Activated CD4-positive, CD25-positive, alpha-beta regulatory T cell treated with anti-CD3 and anti-CD28 coated beads, Interleukin-2, amount 50 U/mL, for 72 hours (primary cell): ENCODE measurements at regions not wholly inside any gene's neighbourhood (a gene's known extent, or its start where the extent isn't known, plus 50 kb on each side); places are given as distances from the start of the nearest gene placed in this dataset.
"Not testable (repeated sequence)": the region's sequence is repeated elsewhere in the genome, so short reads cannot be mapped to it uniquely, and the experiment has no call there.

Experiments used
- DNase-seq: peaks from one replicate; pipeline ENCODE4 v3.0.0; 2021

DNA sequence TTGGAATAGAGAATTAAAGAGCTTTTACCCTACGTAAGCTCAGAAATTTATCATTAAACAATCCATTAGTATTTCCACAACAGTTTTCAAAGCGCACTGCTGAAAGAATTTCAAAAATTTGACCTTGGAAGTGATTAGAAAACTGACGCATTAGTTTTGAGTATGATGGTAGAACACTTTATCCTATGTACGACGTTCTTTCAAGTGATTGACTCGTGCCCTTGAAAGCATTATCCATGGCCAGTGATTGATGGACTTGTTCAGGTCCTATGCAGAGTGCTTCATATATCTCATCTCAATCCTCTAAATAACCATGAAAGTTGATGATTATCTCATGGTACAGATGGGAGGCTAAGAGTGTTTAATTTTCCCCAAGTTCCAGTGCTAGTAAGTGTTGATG lies 697.2 kb downstream of the USP25 start:
- DNase-seq = no peak

DNA sequence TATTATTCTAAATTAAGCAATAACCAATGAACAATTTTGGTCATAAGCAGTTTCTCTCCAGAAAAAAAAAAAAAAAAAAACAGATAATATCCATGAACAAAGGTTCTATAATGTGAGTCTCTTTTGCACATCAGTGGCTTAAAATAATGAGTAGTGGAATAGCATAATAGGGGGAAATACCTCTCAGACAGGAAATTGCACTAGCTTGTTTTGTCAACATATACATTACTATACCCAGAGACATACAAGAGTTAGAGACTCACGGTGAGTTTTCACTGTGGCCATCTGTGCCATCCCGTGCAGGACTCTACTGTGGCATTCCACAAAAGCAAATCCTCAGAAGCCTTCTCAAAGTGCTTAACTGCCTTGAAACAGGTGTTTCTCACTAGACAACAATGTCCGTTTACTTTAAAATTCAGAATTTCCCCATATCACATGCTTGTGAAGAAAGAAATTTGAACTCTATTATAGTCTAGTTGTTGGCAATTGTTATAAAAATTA lies 697.9 kb downstream of the USP25 start:
- no peak for DNase-seq

DNA sequence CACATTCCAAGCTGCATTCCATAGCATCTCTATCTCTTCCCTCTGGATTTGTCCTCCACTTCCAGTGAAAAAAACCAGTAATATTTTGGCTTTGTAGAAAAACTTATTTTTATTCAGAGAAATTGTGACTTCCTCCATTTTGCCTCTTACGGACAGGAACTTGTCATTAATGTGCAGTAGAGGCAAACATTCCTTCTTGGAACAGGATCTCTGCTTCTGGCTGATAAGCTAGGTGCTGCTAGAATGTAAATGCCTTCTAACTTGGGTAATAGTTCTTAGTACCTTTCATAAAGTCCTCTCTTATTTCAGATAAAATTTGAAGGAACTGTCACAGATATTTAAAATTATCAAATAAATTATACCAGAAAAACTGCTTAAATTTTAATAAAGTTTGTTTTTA lies 707.8 kb downstream of the USP25 start:
- no peak for DNase-seq

DNA sequence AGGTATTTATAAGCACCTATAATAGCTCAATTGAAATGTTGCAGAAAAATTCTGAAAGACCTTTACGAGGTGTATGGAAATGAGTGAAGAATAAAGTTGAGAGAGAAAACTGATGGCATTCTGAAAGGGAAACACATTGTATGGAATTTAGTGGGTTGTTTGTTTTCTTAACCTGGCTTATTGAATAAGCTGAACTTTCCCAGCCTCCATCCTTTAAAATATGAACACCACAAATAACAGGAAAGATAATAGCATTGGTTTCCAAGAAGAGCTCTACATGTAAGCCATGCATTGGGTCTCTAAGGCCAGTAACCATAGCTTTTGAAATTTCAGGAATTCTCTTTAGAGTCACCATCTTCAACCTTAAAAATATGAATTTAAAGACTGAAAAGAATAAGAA lies 709.0 kb downstream of the USP25 start:
- no peak for DNase-seq

DNA sequence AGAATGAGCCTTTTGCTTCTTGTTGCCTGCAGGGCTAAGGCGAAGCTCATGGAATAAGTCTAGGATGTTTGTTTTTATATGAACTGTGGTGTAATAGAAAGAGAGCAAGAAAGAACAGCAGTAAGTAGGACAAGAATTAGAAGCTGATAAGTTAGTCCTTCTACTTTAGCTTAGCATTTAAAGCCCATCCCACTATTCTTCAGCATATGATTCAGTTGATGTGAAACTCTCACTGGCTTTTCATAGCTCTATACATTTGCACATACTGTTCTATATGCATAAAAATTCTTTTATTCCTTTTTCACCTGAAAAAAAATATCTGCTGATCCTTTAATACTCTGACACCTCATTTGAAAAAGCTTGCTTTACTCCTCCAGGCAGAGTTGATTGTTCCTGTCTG lies 712.0 kb downstream of the USP25 start:
- no peak for DNase-seq

DNA sequence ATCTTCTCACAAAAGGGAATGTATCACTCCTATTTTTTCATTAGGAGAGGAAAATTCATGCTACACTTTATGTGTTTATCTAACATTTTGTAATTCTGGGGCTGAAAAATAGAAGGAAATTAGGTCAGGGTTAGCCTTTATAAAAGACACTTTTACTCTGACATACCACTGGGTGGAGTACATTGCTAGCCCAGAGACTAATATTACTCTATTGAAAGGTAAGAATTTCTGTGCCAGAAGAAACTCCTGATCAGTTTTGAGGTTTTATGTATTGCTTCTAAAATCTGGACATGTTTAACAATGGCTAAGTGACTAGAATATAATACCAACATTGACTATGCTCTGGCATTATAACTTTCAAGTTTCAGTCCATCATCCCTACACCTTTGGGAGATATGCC lies 724.6 kb downstream of the USP25 start:
- no peak for DNase-seq

DNA sequence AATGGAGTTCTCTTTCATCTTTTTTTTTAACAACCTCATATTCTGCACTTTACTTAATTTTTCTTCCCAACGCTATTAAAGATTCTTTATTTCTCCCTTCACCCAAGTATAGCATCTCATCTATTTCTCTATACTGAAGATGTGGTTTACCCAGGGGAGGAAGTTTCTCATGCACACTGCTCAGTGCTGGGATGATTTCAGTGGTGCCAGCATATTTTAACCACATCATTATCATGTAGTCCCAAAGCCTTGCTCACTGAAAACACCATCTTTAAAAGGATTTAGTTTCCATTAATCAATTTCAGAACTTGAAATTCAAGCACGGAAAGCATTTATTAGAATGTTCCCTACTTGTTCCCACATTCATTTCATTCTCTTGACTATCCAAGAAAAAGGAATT lies 725.7 kb downstream of the USP25 start:
- DNase-seq = no peak

DNA sequence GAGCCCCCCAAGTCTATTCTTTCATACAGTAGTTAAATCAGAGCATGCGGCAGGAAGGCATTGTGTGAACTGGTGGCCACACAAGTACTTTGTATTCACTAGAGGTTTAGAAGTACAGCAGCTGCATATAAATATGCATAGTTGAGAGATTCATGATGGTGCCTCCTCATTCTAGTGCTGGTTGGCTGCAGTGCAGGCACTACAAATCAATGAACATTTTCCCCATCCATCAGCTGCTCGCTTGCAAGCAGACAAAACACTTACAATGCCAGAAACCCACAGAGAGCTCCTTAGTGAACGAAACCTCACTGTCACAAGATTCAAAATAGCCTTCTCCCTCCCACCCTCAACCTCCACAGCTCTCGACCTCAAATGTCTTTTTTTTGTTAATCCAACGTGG lies 726.2 kb downstream of the USP25 start:
- DNase-seq = no peak

DNA sequence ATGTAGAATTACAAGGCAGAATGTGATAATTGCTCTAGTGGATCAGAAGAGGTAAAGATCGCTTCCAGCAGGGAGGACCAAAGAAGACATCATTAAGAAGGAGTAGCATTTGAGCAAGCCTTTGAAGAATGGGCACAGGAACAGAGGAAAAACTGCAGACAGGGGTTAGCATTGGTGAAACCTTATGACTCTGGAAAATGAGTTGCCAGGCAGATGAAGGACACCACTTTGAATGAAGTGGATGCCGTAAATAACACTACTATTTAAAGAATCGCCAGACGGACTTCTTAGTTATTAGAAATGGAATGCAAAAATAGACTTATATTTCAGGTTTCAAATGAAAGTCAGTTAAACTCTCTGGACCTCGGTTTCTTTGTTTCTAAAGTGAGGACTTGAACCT lies 727.7 kb downstream of the USP25 start:
- DNase-seq = no peak

DNA sequence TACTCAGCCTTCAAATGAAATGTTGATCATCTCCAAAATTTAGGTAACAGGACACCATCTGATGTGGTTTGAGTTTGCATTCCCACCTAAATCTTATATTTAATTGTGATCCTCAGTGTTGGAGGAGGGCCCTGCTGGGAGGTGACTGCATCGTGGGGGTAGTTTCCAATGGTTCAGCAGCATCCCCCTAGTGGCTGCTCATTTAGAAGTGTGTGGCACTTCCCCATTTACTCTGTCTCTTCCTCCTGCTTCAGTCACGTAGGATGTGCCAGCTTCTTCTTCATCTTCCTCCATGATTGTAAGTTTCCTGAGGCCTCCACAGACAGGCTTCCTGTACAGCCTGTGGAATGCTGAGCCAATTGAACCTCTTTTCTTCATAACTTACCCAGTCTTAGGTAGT lies 731.2 kb downstream of the USP25 start:
- DNase-seq = no peak

DNA sequence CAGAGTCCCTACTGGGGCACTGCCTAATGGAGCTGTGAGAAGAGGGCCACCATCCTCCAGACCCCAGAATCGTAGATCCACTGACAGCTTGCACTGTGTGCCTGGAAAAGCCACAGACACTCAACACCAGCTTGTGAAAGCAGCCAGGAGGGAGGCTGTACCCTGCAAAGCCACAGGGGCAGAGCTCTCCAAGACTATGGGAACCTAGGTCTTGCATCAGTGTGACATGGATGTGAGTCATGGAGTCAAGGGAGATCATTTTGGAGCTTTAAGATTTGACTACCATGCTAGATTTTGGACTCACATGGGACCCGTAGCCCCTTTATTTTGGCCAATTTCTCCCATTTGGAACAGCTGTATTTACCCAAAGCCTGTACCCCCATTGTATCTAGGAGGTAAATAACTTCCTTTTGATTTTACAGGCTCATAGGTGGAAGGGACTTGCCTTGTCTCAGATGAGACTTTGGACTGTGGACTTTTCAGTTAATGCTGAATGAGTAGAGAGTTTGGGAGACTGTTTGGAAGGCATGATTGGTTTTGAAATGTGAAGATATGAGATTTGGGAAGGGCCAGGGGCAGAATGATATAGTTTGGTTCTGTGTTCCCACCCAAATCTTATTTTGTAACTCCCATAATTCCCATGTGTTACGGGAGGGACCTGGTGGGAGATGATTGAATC lies 734.6 kb downstream of the USP25 start:
- DNase-seq = not testable (repeated sequence)

DNA sequence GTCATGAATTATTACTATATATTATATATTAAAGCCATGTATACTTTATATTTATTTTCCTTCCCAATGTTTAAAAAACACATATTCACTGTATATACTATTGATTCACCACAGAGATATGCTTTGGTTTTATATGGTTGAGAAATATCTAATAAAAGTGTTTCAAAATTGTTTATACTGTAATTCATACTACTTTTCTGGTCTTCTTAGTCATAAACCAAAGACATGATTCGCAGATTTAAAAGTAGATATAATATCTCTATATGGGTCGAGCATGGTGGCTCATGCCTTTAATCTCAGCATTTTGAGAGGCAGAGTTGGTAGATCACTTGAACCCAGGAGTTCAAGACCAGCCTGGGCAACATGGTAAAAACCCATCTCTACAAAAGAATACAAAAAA lies 738.4 kb downstream of the USP25 start:
- no peak for DNase-seq

DNA sequence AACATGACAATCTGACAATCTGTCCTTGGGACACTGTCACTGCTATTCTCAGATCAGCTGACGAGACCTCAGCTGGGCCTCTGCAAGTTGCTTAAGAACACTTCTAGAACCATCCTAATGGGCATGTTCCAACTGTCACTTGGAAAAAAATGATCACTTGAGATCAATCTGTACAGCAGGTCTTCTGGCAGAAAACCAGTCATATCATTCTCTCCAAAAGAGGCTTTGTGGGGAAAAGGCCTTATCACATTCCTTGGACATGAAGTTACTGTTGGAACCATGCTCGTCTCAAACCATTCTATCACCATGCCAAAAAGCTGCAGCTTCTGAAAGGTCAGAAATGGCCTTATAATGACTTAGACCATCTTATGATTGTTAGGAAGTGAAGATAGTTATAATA lies 744.2 kb downstream of the USP25 start:
- no peak for DNase-seq

DNA sequence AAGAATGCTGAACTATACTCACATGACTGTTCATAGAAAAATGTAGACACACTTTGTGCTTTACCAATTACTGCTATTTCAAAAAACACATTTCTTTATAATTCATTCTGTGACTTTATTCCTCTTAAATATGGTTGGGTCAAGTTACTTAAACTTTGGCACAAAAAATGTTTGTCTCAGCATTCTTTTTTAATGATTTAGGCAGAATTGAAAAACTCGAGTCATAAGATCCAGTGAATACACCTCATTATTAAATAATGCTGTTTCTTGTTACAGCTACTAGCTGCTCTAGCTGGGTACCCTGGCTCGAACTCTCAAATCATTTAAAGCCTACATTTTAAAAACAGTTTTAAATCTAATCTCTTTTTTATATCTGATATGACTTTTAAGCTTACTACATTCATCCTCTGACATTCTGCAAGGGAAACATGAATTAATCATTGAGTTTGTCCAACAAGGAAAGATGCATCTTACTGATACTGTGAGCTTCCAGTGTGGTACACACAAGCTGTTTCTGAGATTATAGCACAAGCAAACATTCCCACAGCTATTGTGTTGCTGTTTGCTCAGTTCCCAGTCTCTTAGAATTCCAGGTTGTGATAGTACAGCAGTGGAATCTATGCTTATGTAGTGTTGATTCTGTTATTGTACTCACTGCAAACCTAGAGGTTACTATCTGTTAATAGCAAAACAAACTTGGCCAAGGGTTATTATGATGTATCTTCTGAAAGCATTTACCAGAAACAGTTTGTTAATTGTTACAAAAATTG lies 746.5 kb downstream of the USP25 start:
- DNase-seq = no peak

DNA sequence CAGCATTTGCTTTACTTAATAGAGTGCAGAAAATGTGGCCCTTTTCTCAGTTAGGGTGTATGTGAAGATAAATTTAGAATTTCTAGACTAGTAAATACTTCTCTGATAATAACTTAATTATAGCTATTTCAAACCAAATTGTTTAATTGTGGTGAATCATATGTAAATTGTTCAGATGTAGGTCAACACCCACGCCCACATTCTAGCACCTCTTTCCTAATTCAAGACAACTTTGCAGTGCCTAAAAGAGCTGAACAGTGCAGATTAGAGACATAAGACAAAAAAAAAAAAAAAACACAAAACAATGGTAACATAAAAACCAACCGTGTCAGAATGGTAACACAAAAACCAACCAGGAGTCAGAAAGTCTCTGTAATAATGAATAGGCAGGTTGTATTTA lies 758.3 kb downstream of the USP25 start:
- DNase-seq = no peak

DNA sequence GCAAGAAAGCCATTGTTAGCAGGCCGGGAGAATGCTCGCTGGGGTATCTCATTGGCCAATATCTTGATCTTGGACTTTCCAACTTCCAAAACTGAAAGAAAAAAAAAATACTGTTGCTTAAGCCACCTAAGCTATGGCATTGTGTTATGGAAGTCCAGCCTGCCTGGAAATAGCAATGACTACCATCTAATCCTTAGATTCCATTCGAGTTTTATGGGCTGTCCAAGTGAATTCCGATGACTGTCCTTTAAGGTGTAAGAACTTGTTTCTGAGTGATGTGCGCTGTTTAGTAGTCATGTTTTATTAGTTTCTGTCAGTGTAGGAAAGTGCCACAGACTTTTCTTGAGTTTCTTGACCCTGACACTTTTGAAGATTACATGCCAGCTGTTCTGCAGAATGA lies 762.6 kb downstream of the USP25 start:
- no peak for DNase-seq

DNA sequence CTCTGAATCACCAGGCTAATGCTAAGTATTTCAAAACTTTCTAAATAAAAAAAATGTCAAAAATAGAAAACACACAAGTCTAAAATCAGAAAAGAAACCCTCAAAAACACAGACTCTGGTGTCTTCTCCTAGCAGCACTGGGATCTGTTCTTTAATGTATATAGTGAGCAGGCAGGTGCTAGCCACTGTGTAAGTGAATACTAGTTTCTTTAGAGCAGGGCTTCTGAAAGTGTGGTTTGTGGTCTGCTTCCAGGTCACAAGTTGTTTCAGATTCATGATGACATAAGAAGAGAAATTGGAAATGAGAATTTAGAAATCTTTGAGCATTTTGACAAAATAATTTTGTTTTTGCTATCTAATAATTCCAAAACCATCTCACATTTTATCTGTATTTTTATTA lies 763.1 kb downstream of the USP25 start:
- DNase-seq = no peak

DNA sequence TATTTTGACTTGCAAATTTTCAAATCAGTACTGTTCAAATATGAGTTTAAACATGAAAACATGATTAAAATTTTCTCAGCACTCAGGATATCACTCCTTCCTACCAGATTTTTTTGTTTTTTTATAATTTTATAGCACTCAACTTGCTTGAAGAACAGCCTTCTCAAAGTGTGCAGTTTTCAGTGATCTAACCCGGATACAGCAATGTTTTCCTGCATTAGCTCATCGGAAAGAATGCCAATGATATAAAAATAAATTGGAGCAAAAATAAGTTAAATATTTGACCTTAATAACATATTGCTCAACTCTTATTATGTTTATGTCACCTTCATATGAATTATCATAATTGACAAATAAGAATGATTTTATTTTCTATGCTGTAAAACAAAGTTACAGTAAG lies 766.8 kb downstream of the USP25 start:
- no peak for DNase-seq

DNA sequence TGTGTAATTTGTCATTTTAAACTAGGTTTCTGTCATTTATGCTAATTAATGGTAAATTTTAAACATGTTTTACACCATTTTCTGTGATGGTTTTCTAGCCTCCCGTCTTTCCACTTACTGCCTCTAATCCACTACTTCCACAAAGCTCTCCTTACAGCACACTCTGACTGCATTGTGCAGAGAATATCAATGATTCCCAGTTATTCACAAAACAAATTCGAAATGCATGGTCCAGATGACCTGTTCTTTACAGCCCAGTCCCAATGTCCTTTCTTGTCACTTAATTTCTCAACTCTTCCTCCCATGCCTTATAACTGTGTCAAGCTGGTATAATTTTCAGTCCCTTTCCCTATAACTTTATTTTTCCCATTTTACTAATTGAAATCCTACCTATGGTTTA lies 770.5 kb downstream of the USP25 start:
- no peak for DNase-seq

DNA sequence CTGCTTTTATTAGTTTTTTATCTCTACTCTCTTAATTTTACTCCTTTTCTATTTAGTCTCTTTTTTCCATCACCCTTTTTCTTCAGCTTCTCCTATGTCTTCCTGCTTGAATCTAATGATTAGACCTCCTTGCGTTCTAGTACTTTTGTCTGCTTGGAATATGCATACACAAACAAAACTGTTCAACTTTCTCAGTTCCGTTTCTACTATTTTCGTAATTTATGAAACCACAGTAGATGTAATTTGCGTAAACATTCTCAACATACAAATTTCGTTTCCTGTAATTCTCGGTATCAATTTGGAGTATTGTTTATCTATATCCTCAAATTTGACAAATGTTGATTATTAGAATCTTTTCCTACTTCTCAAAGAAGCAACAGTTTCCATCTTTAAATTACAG lies 772.5 kb downstream of the USP25 start:
- DNase-seq = no peak

DNA sequence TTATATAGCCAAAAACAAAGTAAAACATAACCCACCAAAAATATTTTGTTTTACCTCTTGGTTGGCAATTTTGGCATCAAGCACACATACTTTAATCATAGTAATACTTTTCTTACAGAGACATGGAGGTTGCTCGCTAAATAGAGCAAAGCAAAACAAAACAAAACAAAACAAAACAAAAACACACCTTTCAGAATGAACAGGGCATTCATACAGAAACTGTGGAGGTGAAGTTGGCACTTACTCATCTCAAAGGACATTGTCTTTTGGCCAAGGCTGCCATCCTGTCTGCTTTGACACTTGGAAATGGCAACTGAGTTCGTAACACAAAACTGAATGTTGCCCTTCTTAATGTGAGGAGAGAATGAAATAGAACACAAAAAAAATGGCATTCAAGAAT lies 773.1 kb downstream of the USP25 start:
- DNase-seq = no peak

DNA sequence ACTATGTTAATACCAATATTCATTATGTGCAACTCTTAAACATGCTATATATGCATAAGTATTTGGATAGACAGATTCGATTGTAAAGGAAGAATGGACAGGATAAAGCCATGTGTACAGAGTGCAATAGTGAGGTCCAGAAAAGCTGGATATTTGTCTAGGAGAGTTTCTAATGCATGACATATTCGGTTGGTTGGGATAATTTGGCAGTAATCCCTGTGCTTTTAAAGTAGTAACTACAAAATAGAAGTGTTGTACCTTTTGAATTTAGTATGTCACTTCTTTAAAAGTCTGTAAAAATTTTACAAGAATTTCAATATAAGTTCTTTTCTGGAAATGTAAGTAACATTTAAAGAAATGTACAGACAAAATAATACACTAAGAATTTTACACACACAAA lies 774.5 kb downstream of the USP25 start:
- DNase-seq = no peak

DNA sequence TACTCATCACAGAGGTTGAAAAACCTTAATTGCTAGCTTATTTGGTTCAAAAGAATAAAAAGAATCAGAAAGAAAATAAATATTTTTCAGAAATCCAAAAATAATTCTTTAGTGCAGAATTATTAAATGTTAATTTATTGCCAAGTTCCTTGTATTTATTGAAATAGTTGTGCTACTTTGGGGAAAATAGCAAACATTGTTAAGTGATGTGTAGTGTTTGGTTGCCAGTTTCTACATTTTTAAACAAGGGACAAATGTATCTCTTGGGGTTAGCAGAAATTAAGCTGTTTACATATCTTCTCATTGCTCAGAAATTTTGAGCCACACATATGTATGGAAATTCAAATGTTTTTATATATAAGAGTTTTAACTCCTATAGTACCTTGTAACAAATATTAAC lies 775.0 kb downstream of the USP25 start:
- no peak for DNase-seq

DNA sequence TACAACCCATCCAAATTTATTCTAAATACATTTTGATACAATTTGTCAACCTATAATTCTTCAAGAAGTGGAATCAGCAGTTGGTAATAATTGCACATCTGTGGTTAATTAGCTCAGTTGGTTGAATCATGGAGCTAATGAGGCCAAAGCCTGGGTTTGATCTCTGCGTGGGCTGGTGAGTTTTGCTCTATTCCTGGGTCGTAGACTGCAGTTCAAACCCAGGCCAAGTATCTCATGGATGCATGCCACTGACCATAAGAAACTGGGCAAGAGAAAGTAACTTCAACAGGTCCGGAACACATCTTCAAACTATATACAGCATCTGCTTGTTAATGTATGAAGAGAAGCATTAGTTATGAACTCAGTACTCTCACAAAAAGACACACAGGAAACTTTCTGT lies 779.7 kb downstream of the USP25 start:
- no peak for DNase-seq

DNA sequence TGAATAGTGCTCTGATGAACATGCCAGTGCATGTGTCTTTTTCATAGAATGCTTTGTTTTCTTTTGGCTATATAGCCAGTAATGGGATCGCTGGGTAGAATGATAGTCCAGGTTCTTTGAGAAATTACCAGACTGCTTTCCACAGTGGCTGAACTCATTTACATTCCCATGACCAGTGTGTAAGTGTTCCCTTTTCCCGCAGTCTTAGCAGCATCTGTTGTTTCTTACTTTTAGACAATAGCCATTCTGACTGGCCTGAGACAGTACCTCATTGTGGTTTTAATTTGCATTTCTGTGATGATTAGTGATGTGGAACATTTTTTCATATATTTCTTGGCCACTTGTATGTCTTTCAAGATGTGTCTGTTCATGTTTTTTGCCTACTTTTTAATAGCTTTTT lies 784.5 kb downstream of the USP25 start:
- DNase-seq = no peak
